ENCODE measurements at regions not wholly inside any gene's neighbourhood (a gene's known extent, or its start where the extent isn't known, plus 50 kb on each side); places are given as distances from the start of the nearest gene placed in this dataset.

GRCh38 chr6:155623450-155624178 lies 168.0 kb upstream of the NOX3 start:
- DNase-seq = no peak

- DNase-seq = no peak
Observed at GRCh38 chr6:155614606-155615005, 159.0 kb upstream of the NOX3 start.

- no peak for DNase-seq
Observed at GRCh38 chr6:155611742-155612141, 156.1 kb upstream of the NOX3 start.

- DNase-seq = no peak
Observed at GRCh38 chr6:155604991-155605390, 149.4 kb upstream of the NOX3 start.

- DNase-seq = no peak
Observed at GRCh38 chr6:155599561-155599960, 143.9 kb upstream of the NOX3 start.

GRCh38 chr6:155599160-155599559 lies 143.5 kb upstream of the NOX3 start:
- DNase-seq = no peak

- DNase-seq = no peak
Observed at GRCh38 chr6:155595284-155595683, 139.6 kb upstream of the NOX3 start.

- DNase-seq = no peak
Observed at GRCh38 chr6:155591741-155592140, 136.1 kb upstream of the NOX3 start.

GRCh38 chr6:155589190-155589589 lies 133.6 kb upstream of the NOX3 start:
- no peak for DNase-seq

GRCh38 chr6:155587817-155588216 lies 132.2 kb upstream of the NOX3 start:
- DNase-seq = no peak

GRCh38 chr6:155586090-155586489 lies 130.5 kb upstream of the NOX3 start:
- no peak for DNase-seq

- DNase-seq = no peak
Observed at GRCh38 chr6:155584006-155584405, 128.4 kb upstream of the NOX3 start.

- no peak for DNase-seq
Observed at GRCh38 chr6:155582016-155582991, 126.7 kb upstream of the NOX3 start.

- no peak for DNase-seq
Observed at GRCh38 chr6:155580904-155581303, 125.3 kb upstream of the NOX3 start.

GRCh38 chr6:155578251-155578650 lies 122.6 kb upstream of the NOX3 start:
- DNase-seq = no peak

GRCh38 chr6:155561966-155562364 lies 106.3 kb upstream of the NOX3 start:
- DNase-seq = no peak

- DNase-seq = no peak
Observed at GRCh38 chr6:155561257-155561965, 105.8 kb upstream of the NOX3 start.

- no peak for DNase-seq
Observed at GRCh38 chr6:155549928-155550327, 94.3 kb upstream of the NOX3 start.

- DNase-seq = no peak
Observed at GRCh38 chr6:155549028-155549798, 93.6 kb upstream of the NOX3 start.

- DNase-seq = no peak
Observed at GRCh38 chr6:155548576-155548975, 92.9 kb upstream of the NOX3 start.

- no peak for DNase-seq
Observed at GRCh38 chr6:155544677-155545076, 89.0 kb upstream of the NOX3 start.

- no peak for DNase-seq
Observed at GRCh38 chr6:155543166-155543847, 87.7 kb upstream of the NOX3 start.

All from GF-D8 (cell line).